OCI-LY1 (cell line): ENCODE measurements at regions not wholly inside any gene's neighbourhood (a gene's known extent, or its start where the extent isn't known, plus 50 kb on each side); places are given as distances from the start of the nearest gene placed in this dataset.

Experiments used
- H2AFZ ChIP-seq: fragments of 200-600 bp; sonication (generic), shearing (Covaris generic); 2 replicates; pipeline ENCODE4 v1.6.0; 2014; ENCODE audit warnings: antibody characterized with exemption, mild to moderate bottlenecking, low read length
- H3F3A ChIP-seq: fragments of 200-600 bp; sonication (generic), shearing (Covaris generic); 2 replicates; pipeline ENCODE4 v1.6.0; 2014; ENCODE audit warnings: mild to moderate bottlenecking, antibody characterized with exemption, low read length, moderate library complexity; ENCODE audit not compliant: insufficient read depth
- H3K27ac ChIP-seq: fragments of 200-600 bp; sonication (generic); 2 replicates; pipeline ENCODE4 v1.5.1; 2014; ENCODE audit warnings: low read length, mixed run types, mild to moderate bottlenecking, low read depth; ENCODE audit not compliant: poor library complexity, severe bottlenecking
- H3K27me3 ChIP-seq: fragments of 200-600 bp; sonication (generic); 2 replicates; pipeline ENCODE4 v1.6.0; 2014; ENCODE audit warnings: antibody characterized with exemption, mild to moderate bottlenecking, low read length, moderate library complexity; ENCODE audit not compliant: insufficient read depth
- H3K36me3 ChIP-seq: fragments of 200-600 bp; sonication (generic); 2 replicates; pipeline ENCODE4 v1.6.1; 2014; ENCODE audit warnings: mild to moderate bottlenecking, antibody characterized with exemption, low read length, moderate library complexity, mixed read lengths; ENCODE audit not compliant: insufficient read depth
- H3K4me1 ChIP-seq: fragments of 200-600 bp; sonication (generic); 2 replicates; pipeline ENCODE4 v1.5.1; 2014; ENCODE audit warnings: mild to moderate bottlenecking, low read length, moderate library complexity; ENCODE audit not compliant: insufficient read depth, severe bottlenecking
- H3K4me2 ChIP-seq: fragments of 200-600 bp; sonication (generic), shearing (Covaris generic); 2 replicates; pipeline ENCODE4 v1.6.1; 2014; ENCODE audit warnings: low read length
- H3K4me3 ChIP-seq: fragments of 200-600 bp; sonication (generic); 2 replicates; pipeline ENCODE4 v1.5.1; 2014; ENCODE audit warnings: low read length, low read depth, mild to moderate bottlenecking, mixed read lengths; ENCODE audit not compliant: poor library complexity, severe bottlenecking
- H3K79me2 ChIP-seq: fragments of 200-600 bp; shearing (Covaris generic); 2 replicates; pipeline ENCODE4 v1.6.1; 2016; ENCODE audit warnings: mixed run types, low read length, mixed read lengths; ENCODE audit not compliant: insufficient read depth
- H3K9ac ChIP-seq: fragments of 200-600 bp; sonication (generic), shearing (Covaris generic); 2 replicates; pipeline ENCODE4 v1.6.1; 2014; ENCODE audit warnings: mild to moderate bottlenecking, low read length, mixed read lengths
- H3K9me2 ChIP-seq: fragments of 200-600 bp; sonication (generic), shearing (Covaris generic); 2 replicates; pipeline ENCODE4 v1.6.1; 2014; ENCODE audit warnings: low read depth, mild to moderate bottlenecking, low read length, mixed read lengths
- H3K9me3 ChIP-seq: fragments of 200-600 bp; shearing (Covaris generic); 2 replicates; pipeline ENCODE4 v1.6.1; 2014; ENCODE audit warnings: low read length, mixed read lengths
- H4K20me1 ChIP-seq: fragments of 200-600 bp; sonication (generic), shearing (Covaris generic); 2 replicates; pipeline ENCODE4 v1.6.0; 2016; ENCODE audit warnings: mild to moderate bottlenecking, low read length; ENCODE audit not compliant: insufficient read depth
- EZH2 ChIP-seq: fragments of 200-600 bp; sonication (generic), shearing (Covaris generic); IDR thresholded peaks from 2 replicates; pipeline ENCODE4 v1.8.0; 2017; ENCODE audit warnings: borderline replicate concordance, mixed run types, mild to moderate bottlenecking, antibody characterized with exemption, low read length, moderate library complexity, mixed read lengths
- TF ChIP-seq, protein P1 (sequence below): fragments of 200-600 bp; sonication (generic), shearing (Covaris generic); IDR thresholded peaks from 2 replicates; pipeline ENCODE4 v1.5.1; 2017; ENCODE audit warnings: mild to moderate bottlenecking, antibody characterized with exemption, low read length, moderate library complexity, mixed read lengths

- Histone ChIP-seq H3K27ac (no peak overlapping the region), H3K79me2 (no peaks in the 10 kb centered on the region), H3K36me3 (no peaks in the 10 kb centered on the region), H3F3A (no peaks in the 10 kb centered on the region), H3K4me1 (no peaks in the 10 kb centered on the region), H4K20me1 (no peaks in the 10 kb centered on the region), H3K9me3 (no peaks in the 10 kb centered on the region), H3K4me2 (no peak overlapping the region), H2AFZ (no peak overlapping the region), H3K4me3 (no peak overlapping the region), H3K9ac (no peak overlapping the region), H3K9me2 (no peaks in the 10 kb centered on the region), H3K27me3 (no peaks in the 10 kb centered on the region)
- TF ChIP-seq, protein P1, sequence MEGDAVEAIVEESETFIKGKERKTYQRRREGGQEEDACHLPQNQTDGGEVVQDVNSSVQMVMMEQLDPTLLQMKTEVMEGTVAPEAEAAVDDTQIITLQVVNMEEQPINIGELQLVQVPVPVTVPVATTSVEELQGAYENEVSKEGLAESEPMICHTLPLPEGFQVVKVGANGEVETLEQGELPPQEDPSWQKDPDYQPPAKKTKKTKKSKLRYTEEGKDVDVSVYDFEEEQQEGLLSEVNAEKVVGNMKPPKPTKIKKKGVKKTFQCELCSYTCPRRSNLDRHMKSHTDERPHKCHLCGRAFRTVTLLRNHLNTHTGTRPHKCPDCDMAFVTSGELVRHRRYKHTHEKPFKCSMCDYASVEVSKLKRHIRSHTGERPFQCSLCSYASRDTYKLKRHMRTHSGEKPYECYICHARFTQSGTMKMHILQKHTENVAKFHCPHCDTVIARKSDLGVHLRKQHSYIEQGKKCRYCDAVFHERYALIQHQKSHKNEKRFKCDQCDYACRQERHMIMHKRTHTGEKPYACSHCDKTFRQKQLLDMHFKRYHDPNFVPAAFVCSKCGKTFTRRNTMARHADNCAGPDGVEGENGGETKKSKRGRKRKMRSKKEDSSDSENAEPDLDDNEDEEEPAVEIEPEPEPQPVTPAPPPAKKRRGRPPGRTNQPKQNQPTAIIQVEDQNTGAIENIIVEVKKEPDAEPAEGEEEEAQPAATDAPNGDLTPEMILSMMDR: no peak
- no peak for TF ChIP-seq EZH2
Observed at GRCh38 chr10:123421461-123421860, 244.7 kb upstream of the GPR26 start.

DNA sequence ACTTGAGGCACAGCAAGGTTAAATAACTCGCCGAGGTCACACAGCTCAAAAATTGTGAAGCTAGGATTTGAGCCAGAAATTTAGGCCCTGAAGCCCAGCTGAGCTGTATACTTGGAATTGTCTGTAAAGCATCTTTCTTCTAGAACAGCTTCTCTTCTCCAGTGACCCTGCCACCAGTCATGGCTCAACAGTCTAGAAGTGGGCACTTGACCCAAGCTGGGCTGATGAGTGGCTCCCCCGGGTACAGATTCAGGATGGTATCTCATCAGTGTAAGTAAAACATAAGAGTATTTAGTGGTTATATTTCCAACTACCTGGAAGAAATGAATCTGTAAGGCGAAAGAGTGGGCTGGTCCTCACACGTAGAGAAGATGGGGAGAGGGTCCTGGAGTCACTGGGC lies 243.9 kb upstream of the GPR26 start:
- H4K20me1 ChIP-seq: no peaks in the 10 kb centered on the region
- H2AFZ ChIP-seq: no peak overlapping the region
- no peak overlapping the region for H3K4me3 ChIP-seq
- H3K9ac ChIP-seq: no peak overlapping the region
- H3K9me2 ChIP-seq: no peaks in the 10 kb centered on the region
- no peaks in the 10 kb centered on the region for H3K36me3 ChIP-seq
- no peaks in the 10 kb centered on the region for H3K4me1 ChIP-seq
- TF ChIP-seq EZH2: no peak
- TF ChIP-seq, protein P1: no peak
- no peaks in the 10 kb centered on the region for H3F3A ChIP-seq
- no peaks in the 10 kb centered on the region for H3K9me3 ChIP-seq
- H3K27ac ChIP-seq: no peak overlapping the region
- no peaks in the 10 kb centered on the region for H3K27me3 ChIP-seq
- H3K79me2 ChIP-seq: no peaks in the 10 kb centered on the region
- no peak overlapping the region for H3K4me2 ChIP-seq

GRCh38 chr10:123424537-123424936 lies 241.6 kb upstream of the GPR26 start:
- no peak overlapping the region for H3K27ac ChIP-seq
- H2AFZ ChIP-seq: no peak overlapping the region
- H3F3A ChIP-seq: no peaks in the 10 kb centered on the region
- no peaks in the 10 kb centered on the region for H3K4me1 ChIP-seq
- no peak overlapping the region for H3K4me3 ChIP-seq
- H3K27me3 ChIP-seq: peaks cover 7% of the 10 kb centered on the region; the same call in 1 of the 2 replicates
- H3K9me3 ChIP-seq: no peaks in the 10 kb centered on the region
- no peak overlapping the region for H3K4me2 ChIP-seq
- no peaks in the 10 kb centered on the region for H4K20me1 ChIP-seq
- no peak for TF ChIP-seq EZH2
- TF ChIP-seq, protein P1: no peak
- H3K9ac ChIP-seq: no peak overlapping the region
- no peaks in the 10 kb centered on the region for H3K36me3 ChIP-seq
- H3K79me2 ChIP-seq: no peaks in the 10 kb centered on the region
- H3K9me2 ChIP-seq: no peaks in the 10 kb centered on the region
